WTC11 (cell line): ENCODE measurements at regions not wholly inside any gene's neighbourhood (a gene's known extent, or its start where the extent isn't known, plus 50 kb on each side); places are given as distances from the start of the nearest gene placed in this dataset.

Experiments used
- ATAC-seq: fragments of 200-7000 bp; cut with Tn5 transposase; 2 replicates; pipeline ENCODE4 v1.10.0; 2021; ENCODE audit warnings: mild to moderate bottlenecking, moderate library complexity
- CTCF ChIA-PET: fragments of 300-600 bp; sonication (Branson Sonifier 250); formaldehyde crosslinking; loops from one replicate; lab custom pipeline; 2021; ENCODE audit warnings: antibody characterized with exemption; lab: Charles Lee
- POLR2A ChIA-PET: fragments of 350-600 bp; sonication (Branson Sonifier 250); formaldehyde crosslinking; loops from one replicate; lab custom pipeline; 2021; ENCODE audit warnings: antibody characterized with exemption; lab: Charles Lee
- DNase-seq: peaks from one replicate; pipeline ENCODE4 v3.0.0; 2021; ENCODE audit warnings: low spot score
- H3K27ac Mint-ChIP-seq: 2 replicates; pipeline ENCODE4 v1.8.0; 2021; ENCODE audit warnings: mixed read lengths
- H3K27me3 Mint-ChIP-seq: 2 replicates; pipeline ENCODE4 v1.8.0; 2021; ENCODE audit warnings: low read depth, mild to moderate bottlenecking, moderate library complexity, mixed read lengths
- H3K36me3 Mint-ChIP-seq: 2 replicates; pipeline ENCODE4 v1.8.0; 2021; ENCODE audit warnings: mixed read lengths
- H3K4me1 Mint-ChIP-seq: 2 replicates; pipeline ENCODE4 v1.8.0; 2022; ENCODE audit warnings: mixed read lengths
- H3K4me3 Mint-ChIP-seq: 2 replicates; pipeline ENCODE4 v1.8.0; 2021; ENCODE audit warnings: mild to moderate bottlenecking, moderate library complexity, mixed read lengths
- H3K9me3 Mint-ChIP-seq: 2 replicates; pipeline ENCODE4 v1.8.0; 2021; ENCODE audit warnings: mixed read lengths
- CREB1 ChIP-seq: sonication (generic); formaldehyde crosslinking; IDR thresholded peaks from 2 replicates; pipeline ENCODE4 v1.8.0; 2023; ENCODE audit warnings: mild to moderate bottlenecking, missing genetic modification reagents
- ESRRA ChIP-seq: sonication (generic); formaldehyde crosslinking; IDR thresholded peaks from 2 replicates; pipeline ENCODE4 v1.8.1; 2022; ENCODE audit warnings: mild to moderate bottlenecking, missing genetic modification reagents, borderline replicate concordance
- ETV6 ChIP-seq: sonication (generic); formaldehyde crosslinking; IDR thresholded peaks from 2 replicates; pipeline ENCODE4 v1.8.1; 2022; ENCODE audit warnings: mild to moderate bottlenecking, missing genetic modification reagents
- FOXP1 ChIP-seq: sonication (generic); formaldehyde crosslinking; IDR thresholded peaks from 2 replicates; pipeline ENCODE4 v1.8.0; 2022; ENCODE audit warnings: missing genetic modification reagents, mild to moderate bottlenecking, moderate library complexity, borderline replicate concordance
- KAT7 ChIP-seq: sonication (generic); formaldehyde crosslinking; IDR thresholded peaks from 2 replicates; pipeline ENCODE4 v1.8.1; 2023; ENCODE audit warnings: missing genetic modification reagents, mild to moderate bottlenecking, borderline replicate concordance
- NFE2L1 ChIP-seq: sonication (generic); formaldehyde crosslinking; IDR thresholded peaks from 2 replicates; pipeline ENCODE4 v1.8.1; 2023; ENCODE audit warnings: missing genetic modification reagents
- OVOL2 ChIP-seq: fragments of 250-450 bp; sonication (Bioruptor Pico); IDR thresholded peaks from 2 replicates; pipeline ENCODE4 v1.9.0; 2021; ENCODE audit warnings: mild to moderate bottlenecking, borderline replicate concordance
- PRRX2 ChIP-seq: fragments of 250-450 bp; sonication (Bioruptor Pico); IDR thresholded peaks from 2 replicates; pipeline ENCODE4 v1.8.0; 2021; ENCODE audit warnings: mild to moderate bottlenecking
- SMAD3 ChIP-seq: sonication (generic); formaldehyde crosslinking; IDR thresholded peaks from 2 replicates; pipeline ENCODE4 v1.8.0; 2022; ENCODE audit warnings: missing genetic modification reagents, mild to moderate bottlenecking, borderline replicate concordance
- SP1 ChIP-seq: sonication (generic); formaldehyde crosslinking; conservative IDR thresholded peaks from 2 replicates; pipeline ENCODE4 v1.8.1; 2022; ENCODE audit warnings: missing genetic modification reagents
- TP53 ChIP-seq: sonication (generic); formaldehyde crosslinking; IDR thresholded peaks from 2 replicates; pipeline ENCODE4 v1.8.1; 2023; ENCODE audit warnings: mild to moderate bottlenecking, missing genetic modification reagents
- ZNF121 ChIP-seq: sonication (generic); formaldehyde crosslinking; IDR thresholded peaks from 2 replicates; pipeline ENCODE4 v1.8.0; 2023; ENCODE audit warnings: missing genetic modification reagents
- ZNF671 ChIP-seq: fragments of 250-450 bp; sonication (Bioruptor Pico); IDR thresholded peaks from 2 replicates; pipeline ENCODE4 v1.8.0; 2021; ENCODE audit warnings: mild to moderate bottlenecking
- TF ChIP-seq, protein P1 (sequence below): fragments of 250-450 bp; sonication (Bioruptor Pico); conservative IDR thresholded peaks from 2 replicates; pipeline ENCODE4 v1.9.0; 2021; ENCODE audit warnings: mild to moderate bottlenecking
- TF ChIP-seq, protein P2 (sequence below): sonication (generic); formaldehyde crosslinking; IDR thresholded peaks from 2 replicates; pipeline ENCODE4 v1.8.0; 2023; ENCODE audit warnings: missing genetic modification reagents
- TF ChIP-seq, protein P3 (sequence below): sonication (generic); formaldehyde crosslinking; IDR thresholded peaks from 2 replicates; pipeline ENCODE4 v1.8.1; 2023; ENCODE audit warnings: mild to moderate bottlenecking, missing genetic modification reagents
- TF ChIP-seq, protein P4 (sequence below): fragments of 250-450 bp; sonication (Bioruptor Pico); IDR thresholded peaks from 2 replicates; pipeline ENCODE4 v1.9.0; 2021; ENCODE audit warnings: moderate library complexity, mild to moderate bottlenecking, inconsistent platforms, borderline replicate concordance
- TF ChIP-seq, protein P5 (sequence below): sonication (generic); formaldehyde crosslinking; IDR thresholded peaks from 2 replicates; pipeline ENCODE4 v1.8.1; 2022; ENCODE audit warnings: mild to moderate bottlenecking, moderate library complexity, missing genetic modification reagents
- TF ChIP-seq, protein P6 (sequence below): sonication (generic); formaldehyde crosslinking; IDR thresholded peaks from 2 replicates; pipeline ENCODE4 v1.8.0; 2022; ENCODE audit warnings: missing genetic modification reagents
- TF ChIP-seq, protein P7 (sequence below): sonication (generic); formaldehyde crosslinking; IDR thresholded peaks from 2 replicates; pipeline ENCODE4 v1.8.0; 2022; ENCODE audit warnings: mild to moderate bottlenecking, missing genetic modification reagents
- TF ChIP-seq, protein P8 (sequence below): sonication (generic); formaldehyde crosslinking; IDR thresholded peaks from 2 replicates; pipeline ENCODE4 v1.8.0; 2022; ENCODE audit warnings: mild to moderate bottlenecking, missing genetic modification reagents

DNA sequence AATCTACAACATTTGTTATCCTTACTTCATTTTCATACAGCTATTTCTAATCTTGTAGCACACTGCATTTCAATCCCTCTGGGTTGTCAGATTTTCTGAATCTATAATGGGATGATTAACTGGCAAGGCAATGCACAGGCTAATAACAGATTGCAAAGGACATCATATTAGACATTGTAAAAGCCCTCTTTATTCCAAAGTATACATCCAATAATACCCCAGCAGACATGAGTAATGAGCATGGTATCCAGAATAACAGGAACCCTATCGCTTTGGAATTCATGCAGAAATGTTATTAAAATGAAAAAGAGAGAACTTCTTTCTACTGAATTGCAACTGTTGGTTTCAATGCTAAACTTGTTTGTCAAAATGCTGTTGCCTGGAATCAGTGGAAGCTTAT is 122.9 kb downstream of the C4orf33 start:
- DNase-seq = no peak
- Mint-ChIP-seq H3K4me1 (peaks cover under 1% of the 10 kb centered on the region; the same call in 1 of the 2 replicates), H3K9me3 (no peaks in the 10 kb centered on the region), H3K27me3 (no peaks in the 10 kb centered on the region), H3K4me3 (no peak overlapping the region), H3K27ac (no peak overlapping the region), H3K36me3 (no peaks in the 10 kb centered on the region)
- TF ChIP-seq, protein P1, sequence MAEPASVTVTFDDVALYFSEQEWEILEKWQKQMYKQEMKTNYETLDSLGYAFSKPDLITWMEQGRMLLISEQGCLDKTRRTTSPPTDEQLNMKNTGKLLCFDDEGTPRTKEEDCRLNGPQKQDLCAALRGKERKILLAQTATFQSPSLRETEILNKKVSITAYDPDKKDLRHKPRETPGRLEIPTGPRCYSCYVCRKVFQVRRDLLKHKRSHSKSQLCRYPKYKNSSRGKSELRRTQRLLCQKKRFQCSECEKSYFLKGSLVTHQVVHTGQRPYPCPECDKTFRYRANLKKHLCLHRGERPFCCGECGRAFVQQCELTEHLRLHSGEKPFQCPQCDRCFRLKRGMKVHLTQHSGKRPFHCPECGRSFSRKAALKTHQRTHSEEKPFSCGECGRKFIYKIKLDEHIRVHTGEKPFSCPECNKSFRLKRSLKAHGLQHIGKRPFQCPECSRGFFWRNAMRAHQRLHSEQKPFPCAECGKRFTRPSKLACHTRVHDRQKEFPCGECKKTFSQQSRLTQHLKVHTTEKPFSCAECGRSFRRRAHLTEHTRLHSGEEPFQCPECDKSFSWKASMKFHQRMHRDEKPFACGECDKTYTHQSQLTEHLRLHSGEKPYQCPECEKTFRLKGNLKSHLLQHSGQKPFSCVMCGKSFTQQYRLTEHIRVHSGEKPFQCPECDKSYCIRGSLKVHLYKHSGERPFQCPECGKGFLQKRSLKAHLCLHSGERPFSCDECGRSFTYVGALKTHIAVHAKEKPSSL = no peak
- TF ChIP-seq SP1 (CRISPR knock-in tag) (no peak), FOXP1 (no peak), OVOL2 (CRISPR knock-in tag) (no peak), ZNF121 (CRISPR knock-in tag) (no peak)
- TF ChIP-seq, protein P2, sequence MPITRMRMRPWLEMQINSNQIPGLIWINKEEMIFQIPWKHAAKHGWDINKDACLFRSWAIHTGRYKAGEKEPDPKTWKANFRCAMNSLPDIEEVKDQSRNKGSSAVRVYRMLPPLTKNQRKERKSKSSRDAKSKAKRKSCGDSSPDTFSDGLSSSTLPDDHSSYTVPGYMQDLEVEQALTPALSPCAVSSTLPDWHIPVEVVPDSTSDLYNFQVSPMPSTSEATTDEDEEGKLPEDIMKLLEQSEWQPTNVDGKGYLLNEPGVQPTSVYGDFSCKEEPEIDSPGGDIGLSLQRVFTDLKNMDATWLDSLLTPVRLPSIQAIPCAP (CRISPR knock-in tag) = no peak
- TF ChIP-seq, protein P3, sequence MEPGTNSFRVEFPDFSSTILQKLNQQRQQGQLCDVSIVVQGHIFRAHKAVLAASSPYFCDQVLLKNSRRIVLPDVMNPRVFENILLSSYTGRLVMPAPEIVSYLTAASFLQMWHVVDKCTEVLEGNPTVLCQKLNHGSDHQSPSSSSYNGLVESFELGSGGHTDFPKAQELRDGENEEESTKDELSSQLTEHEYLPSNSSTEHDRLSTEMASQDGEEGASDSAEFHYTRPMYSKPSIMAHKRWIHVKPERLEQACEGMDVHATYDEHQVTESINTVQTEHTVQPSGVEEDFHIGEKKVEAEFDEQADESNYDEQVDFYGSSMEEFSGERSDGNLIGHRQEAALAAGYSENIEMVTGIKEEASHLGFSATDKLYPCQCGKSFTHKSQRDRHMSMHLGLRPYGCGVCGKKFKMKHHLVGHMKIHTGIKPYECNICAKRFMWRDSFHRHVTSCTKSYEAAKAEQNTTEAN (CRISPR knock-in tag) = no peak
- TF ChIP-seq, protein P4, sequence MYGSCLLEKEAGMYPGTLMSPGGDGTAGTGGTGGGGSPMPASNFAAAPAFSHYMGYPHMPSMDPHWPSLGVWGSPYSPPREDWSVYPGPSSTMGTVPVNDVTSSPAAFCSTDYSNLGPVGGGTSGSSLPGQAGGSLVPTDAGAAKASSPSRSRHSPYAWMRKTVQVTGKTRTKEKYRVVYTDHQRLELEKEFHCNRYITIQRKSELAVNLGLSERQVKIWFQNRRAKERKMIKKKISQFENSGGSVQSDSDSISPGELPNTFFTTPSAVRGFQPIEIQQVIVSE = no peak
- CTCF ChIA-PET = no interaction called here
- POLR2A ChIA-PET = interaction anchor here (0.6 kb wide), 1 partner anchor 13 kb away, joined by 6 read pairs; no protein-coding TSS in a partner anchor
- ATAC-seq = no peak

DNA sequence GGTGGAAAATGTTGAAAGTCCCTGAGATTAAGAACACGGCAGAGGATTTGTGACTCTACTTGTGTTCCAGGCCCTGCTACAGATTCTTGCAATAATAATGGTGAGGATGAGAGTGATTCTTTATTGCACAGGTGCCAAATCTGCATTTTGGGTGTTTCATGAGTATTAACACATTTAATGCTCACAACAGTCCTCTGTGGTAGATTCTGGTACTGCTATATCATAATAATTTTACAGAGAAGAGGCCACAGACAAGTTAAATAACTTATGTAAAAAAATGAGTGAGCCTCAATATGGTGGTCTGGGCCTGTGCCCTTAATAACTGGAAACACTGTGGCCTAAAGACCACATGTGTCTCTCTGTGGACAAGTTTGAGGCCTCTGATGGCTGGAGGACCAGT is 124.3 kb downstream of the C4orf33 start:
- no peak overlapping the region for H3K4me3 Mint-ChIP-seq
- POLR2A ChIA-PET = no interaction called here
- no peak for ATAC-seq
- H3K36me3 Mint-ChIP-seq = no peaks in the 10 kb centered on the region
- CTCF ChIA-PET = no interaction called here
- no peak for DNase-seq
- no peaks in the 10 kb centered on the region for H3K27me3 Mint-ChIP-seq
- peaks cover 2% of the 10 kb centered on the region; the same call in 1 of the 2 replicates for H3K4me1 Mint-ChIP-seq
- H3K9me3 Mint-ChIP-seq = no peaks in the 10 kb centered on the region
- TF ChIP-seq CREB1 (CRISPR knock-in tag) (no peak), PRRX2 (no peak), ETV6 (CRISPR knock-in tag) (no peak), KAT7 (CRISPR knock-in tag) (no peak), SP1 (CRISPR knock-in tag) (no peak), ZNF671 (CRISPR knock-in tag) (no peak), ESRRA (CRISPR knock-in tag) (no peak), TP53 (CRISPR knock-in tag) (no peak), NFE2L1 (CRISPR knock-in tag) (no peak), SMAD3 (CRISPR knock-in tag) (no peak)
- TF ChIP-seq, protein P5, sequence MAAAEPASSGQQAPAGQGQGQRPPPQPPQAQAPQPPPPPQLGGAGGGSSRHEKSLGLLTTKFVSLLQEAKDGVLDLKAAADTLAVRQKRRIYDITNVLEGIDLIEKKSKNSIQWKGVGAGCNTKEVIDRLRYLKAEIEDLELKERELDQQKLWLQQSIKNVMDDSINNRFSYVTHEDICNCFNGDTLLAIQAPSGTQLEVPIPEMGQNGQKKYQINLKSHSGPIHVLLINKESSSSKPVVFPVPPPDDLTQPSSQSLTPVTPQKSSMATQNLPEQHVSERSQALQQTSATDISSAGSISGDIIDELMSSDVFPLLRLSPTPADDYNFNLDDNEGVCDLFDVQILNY = no peak
- TF ChIP-seq, protein P6, sequence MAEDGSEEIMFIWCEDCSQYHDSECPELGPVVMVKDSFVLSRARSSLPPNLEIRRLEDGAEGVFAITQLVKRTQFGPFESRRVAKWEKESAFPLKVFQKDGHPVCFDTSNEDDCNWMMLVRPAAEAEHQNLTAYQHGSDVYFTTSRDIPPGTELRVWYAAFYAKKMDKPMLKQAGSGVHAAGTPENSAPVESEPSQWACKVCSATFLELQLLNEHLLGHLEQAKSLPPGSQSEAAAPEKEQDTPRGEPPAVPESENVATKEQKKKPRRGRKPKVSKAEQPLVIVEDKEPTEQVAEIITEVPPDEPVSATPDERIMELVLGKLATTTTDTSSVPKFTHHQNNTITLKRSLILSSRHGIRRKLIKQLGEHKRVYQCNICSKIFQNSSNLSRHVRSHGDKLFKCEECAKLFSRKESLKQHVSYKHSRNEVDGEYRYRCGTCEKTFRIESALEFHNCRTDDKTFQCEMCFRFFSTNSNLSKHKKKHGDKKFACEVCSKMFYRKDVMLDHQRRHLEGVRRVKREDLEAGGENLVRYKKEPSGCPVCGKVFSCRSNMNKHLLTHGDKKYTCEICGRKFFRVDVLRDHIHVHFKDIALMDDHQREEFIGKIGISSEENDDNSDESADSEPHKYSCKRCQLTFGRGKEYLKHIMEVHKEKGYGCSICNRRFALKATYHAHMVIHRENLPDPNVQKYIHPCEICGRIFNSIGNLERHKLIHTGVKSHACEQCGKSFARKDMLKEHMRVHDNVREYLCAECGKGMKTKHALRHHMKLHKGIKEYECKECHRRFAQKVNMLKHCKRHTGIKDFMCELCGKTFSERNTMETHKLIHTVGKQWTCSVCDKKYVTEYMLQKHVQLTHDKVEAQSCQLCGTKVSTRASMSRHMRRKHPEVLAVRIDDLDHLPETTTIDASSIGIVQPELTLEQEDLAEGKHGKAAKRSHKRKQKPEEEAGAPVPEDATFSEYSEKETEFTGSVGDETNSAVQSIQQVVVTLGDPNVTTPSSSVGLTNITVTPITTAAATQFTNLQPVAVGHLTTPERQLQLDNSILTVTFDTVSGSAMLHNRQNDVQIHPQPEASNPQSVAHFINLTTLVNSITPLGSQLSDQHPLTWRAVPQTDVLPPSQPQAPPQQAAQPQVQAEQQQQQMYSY (CRISPR knock-in tag) = no peak
- TF ChIP-seq, protein P7, sequence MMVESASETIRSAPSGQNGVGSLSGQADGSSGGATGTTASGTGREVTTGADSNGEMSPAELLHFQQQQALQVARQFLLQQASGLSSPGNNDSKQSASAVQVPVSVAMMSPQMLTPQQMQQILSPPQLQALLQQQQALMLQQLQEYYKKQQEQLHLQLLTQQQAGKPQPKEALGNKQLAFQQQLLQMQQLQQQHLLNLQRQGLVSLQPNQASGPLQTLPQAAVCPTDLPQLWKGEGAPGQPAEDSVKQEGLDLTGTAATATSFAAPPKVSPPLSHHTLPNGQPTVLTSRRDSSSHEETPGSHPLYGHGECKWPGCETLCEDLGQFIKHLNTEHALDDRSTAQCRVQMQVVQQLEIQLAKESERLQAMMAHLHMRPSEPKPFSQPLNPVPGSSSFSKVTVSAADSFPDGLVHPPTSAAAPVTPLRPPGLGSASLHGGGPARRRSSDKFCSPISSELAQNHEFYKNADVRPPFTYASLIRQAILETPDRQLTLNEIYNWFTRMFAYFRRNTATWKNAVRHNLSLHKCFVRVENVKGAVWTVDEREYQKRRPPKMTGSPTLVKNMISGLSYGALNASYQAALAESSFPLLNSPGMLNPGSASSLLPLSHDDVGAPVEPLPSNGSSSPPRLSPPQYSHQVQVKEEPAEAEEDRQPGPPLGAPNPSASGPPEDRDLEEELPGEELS = no peak
- TF ChIP-seq, protein P8, sequence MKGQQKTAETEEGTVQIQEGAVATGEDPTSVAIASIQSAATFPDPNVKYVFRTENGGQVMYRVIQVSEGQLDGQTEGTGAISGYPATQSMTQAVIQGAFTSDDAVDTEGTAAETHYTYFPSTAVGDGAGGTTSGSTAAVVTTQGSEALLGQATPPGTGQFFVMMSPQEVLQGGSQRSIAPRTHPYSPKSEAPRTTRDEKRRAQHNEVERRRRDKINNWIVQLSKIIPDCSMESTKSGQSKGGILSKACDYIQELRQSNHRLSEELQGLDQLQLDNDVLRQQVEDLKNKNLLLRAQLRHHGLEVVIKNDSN (CRISPR knock-in tag) = no peak
- no peak overlapping the region for H3K27ac Mint-ChIP-seq
